ENCODE measurements at regions not wholly inside any gene's neighbourhood (a gene's known extent, or its start where the extent isn't known, plus 50 kb on each side); places are given as distances from the start of the nearest gene placed in this dataset.

GRCh38 chr1:57789936-57790335, 366.1 kb upstream of the DAB1 start:
- no peak for DNase-seq

- DNase-seq = no peak
Observed at GRCh38 chr1:57788313-57788712, 364.5 kb upstream of the DAB1 start.

- DNase-seq = no peak
Observed at GRCh38 chr1:57784356-57784755, 360.5 kb upstream of the DAB1 start.

GRCh38 chr1:57782357-57782756, 358.5 kb upstream of the DAB1 start:
- DNase-seq = no peak

GRCh38 chr1:57772580-57773195, 348.8 kb upstream of the DAB1 start:
- DNase-seq = no peak

GRCh38 chr1:57770772-57771171, 346.9 kb upstream of the DAB1 start:
- DNase-seq = no peak

- no peak for DNase-seq
Observed at GRCh38 chr1:57770236-57770635, 346.4 kb upstream of the DAB1 start.

- DNase-seq = no peak
Observed at GRCh38 chr1:57761628-57762027, 337.8 kb upstream of the DAB1 start.

GRCh38 chr1:57752843-57753242, 329.0 kb upstream of the DAB1 start:
- DNase-seq = no peak

- DNase-seq = no peak
Observed at GRCh38 chr1:57748719-57749118, 324.9 kb upstream of the DAB1 start.

- no peak for DNase-seq
Observed at GRCh38 chr1:57747818-57748217, 324.0 kb upstream of the DAB1 start.

- DNase-seq = no peak
Observed at GRCh38 chr1:57741521-57741920, 317.7 kb upstream of the DAB1 start.

GRCh38 chr1:57736940-57737339, 313.1 kb upstream of the DAB1 start:
- no peak for DNase-seq

GRCh38 chr1:57729181-57729580, 305.3 kb upstream of the DAB1 start:
- no peak for DNase-seq

- no peak for DNase-seq
Observed at GRCh38 chr1:57727121-57727520, 303.3 kb upstream of the DAB1 start.

GRCh38 chr1:57725318-57725717, 301.5 kb upstream of the DAB1 start:
- no peak for DNase-seq

GRCh38 chr1:57724535-57724934, 300.7 kb upstream of the DAB1 start:
- no peak for DNase-seq

GRCh38 chr1:57722285-57722978, 298.6 kb upstream of the DAB1 start:
- DNase-seq = no peak

GRCh38 chr1:57721001-57721400, 297.1 kb upstream of the DAB1 start:
- no peak for DNase-seq

GRCh38 chr1:57719274-57719673, 295.4 kb upstream of the DAB1 start:
- no peak for DNase-seq

GRCh38 chr1:57713501-57713900, 289.6 kb upstream of the DAB1 start:
- no peak for DNase-seq

- no peak for DNase-seq
Observed at GRCh38 chr1:57712846-57713245, 289.0 kb upstream of the DAB1 start.

GRCh38 chr1:57711326-57711725, 287.5 kb upstream of the DAB1 start:
- DNase-seq = peak; percentile 69

- no peak for DNase-seq
Observed at GRCh38 chr1:57707631-57708030, 283.8 kb upstream of the DAB1 start.

- no peak for DNase-seq
Observed at GRCh38 chr1:57704811-57705210, 281.0 kb upstream of the DAB1 start.

Data from NCI-H1105 (cell line).